Activated CD8-positive, alpha-beta memory T cell treated with anti-CD3 and anti-CD28 coated beads, Interleukin-2, amount 10 ng/mL, durations not matched to agents 7 days and 5 days (primary cell): ENCODE measurements at regions not wholly inside any gene's neighbourhood (a gene's known extent, or its start where the extent isn't known, plus 50 kb on each side); places are given as distances from the start of the nearest gene placed in this dataset.

Experiments used
- ATAC-seq: fragments of 150-1000 bp; cut with Tn5 transposase; one replicate; pipeline ENCODE4 v1.10.0; 2021; ENCODE audit warnings: moderate library complexity
- CTCF ChIA-PET: fragments of 350-600 bp; sonication (Branson Sonifier 250); formaldehyde crosslinking; loops from one replicate; lab custom pipeline; 2021; ENCODE audit warnings: antibody characterized with exemption; lab: Charles Lee
- DNase-seq: peaks from one replicate; pipeline ENCODE4 v3.0.0-alpha.2; 2020
- H3K27ac Mint-ChIP-seq: one replicate; pipeline ENCODE4 v1.8.0; 2021; ENCODE audit warnings: mild to moderate bottlenecking, mixed read lengths
- H3K27me3 Mint-ChIP-seq: one replicate; pipeline ENCODE4 v1.8.0; 2021; ENCODE audit warnings: mixed read lengths
- H3K36me3 Mint-ChIP-seq: one replicate; pipeline ENCODE4 v1.8.0; 2021; ENCODE audit warnings: mild to moderate bottlenecking, mixed read lengths
- H3K4me1 Mint-ChIP-seq: one replicate; pipeline ENCODE4 v1.8.0; 2021; ENCODE audit warnings: mixed read lengths
- H3K4me3 Mint-ChIP-seq: one replicate; pipeline ENCODE4 v1.8.0; 2021; ENCODE audit warnings: mild to moderate bottlenecking, moderate library complexity, mixed read lengths
- H3K9me3 Mint-ChIP-seq: one replicate; pipeline ENCODE4 v1.8.0; 2022; ENCODE audit warnings: low read depth, mixed read lengths

- Mint-ChIP-seq H3K27ac (no peak overlapping the region), H3K27me3 (no peaks in the 10 kb centered on the region)
- no peak for ATAC-seq
Observed at GRCh38 chr10:2679646-2680045, 387.7 kb upstream of the PFKP start.

GRCh38 chr10:2676455-2676854 lies 390.9 kb upstream of the PFKP start:
- CTCF ChIA-PET, result no interaction called here
- Mint-ChIP-seq H3K27ac (no peak overlapping the region), H3K36me3 (no peaks in the 10 kb centered on the region), H3K4me1 (no peaks in the 10 kb centered on the region), H3K9me3 (no peaks in the 10 kb centered on the region), H3K27me3 (no peaks in the 10 kb centered on the region), H3K4me3 (no peak overlapping the region)
- ATAC-seq (no peak), DNase-seq (no peak)

More at GRCh38 chr10:2679646-2680045, 387.7 kb upstream of the PFKP start:
- DNase-seq, result no peak
- no peaks in the 10 kb centered on the region for H3K36me3 Mint-ChIP-seq
- CTCF ChIA-PET, result no interaction called here
- no peaks in the 10 kb centered on the region for H3K9me3 Mint-ChIP-seq
- H3K4me1 Mint-ChIP-seq, result no peaks in the 10 kb centered on the region
- H3K4me3 Mint-ChIP-seq, result no peak overlapping the region

GRCh38 chr10:2674451-2674850 lies 392.9 kb upstream of the PFKP start:
- CTCF ChIA-PET, result no interaction called here
- ATAC-seq (no peak), DNase-seq (no peak)
- Mint-ChIP-seq H3K4me1 (no peaks in the 10 kb centered on the region), H3K27ac (no peak overlapping the region), H3K4me3 (no peak overlapping the region), H3K36me3 (no peaks in the 10 kb centered on the region), H3K27me3 (no peaks in the 10 kb centered on the region), H3K9me3 (no peaks in the 10 kb centered on the region)

- H3K4me3 Mint-ChIP-seq, result no peak overlapping the region
- no peak overlapping the region for H3K27ac Mint-ChIP-seq
- no peaks in the 10 kb centered on the region for H3K36me3 Mint-ChIP-seq
- no peaks in the 10 kb centered on the region for H3K9me3 Mint-ChIP-seq
- H3K27me3 Mint-ChIP-seq, result no peaks in the 10 kb centered on the region
- no peaks in the 10 kb centered on the region for H3K4me1 Mint-ChIP-seq
- CTCF ChIA-PET, result no interaction called here
- DNase-seq (no peak), ATAC-seq (no peak)
Observed at GRCh38 chr10:2670864-2671263, 396.5 kb upstream of the PFKP start.

- ATAC-seq (no peak), DNase-seq (no peak)
- H3K27me3 Mint-ChIP-seq, result no peaks in the 10 kb centered on the region
- no peaks in the 10 kb centered on the region for H3K9me3 Mint-ChIP-seq
- H3K4me1 Mint-ChIP-seq, result no peaks in the 10 kb centered on the region
- H3K4me3 Mint-ChIP-seq, result no peak overlapping the region
- no peaks in the 10 kb centered on the region for H3K36me3 Mint-ChIP-seq
- CTCF ChIA-PET, result no interaction called here
- H3K27ac Mint-ChIP-seq, result no peak overlapping the region
Observed at GRCh38 chr10:2665772-2666171, 401.6 kb upstream of the PFKP start.

- no peak for DNase-seq
- Mint-ChIP-seq H3K27me3 (no peaks in the 10 kb centered on the region), H3K27ac (no peak overlapping the region), H3K36me3 (no peaks in the 10 kb centered on the region), H3K4me1 (no peaks in the 10 kb centered on the region), H3K9me3 (no peaks in the 10 kb centered on the region), H3K4me3 (no peak overlapping the region)
- CTCF ChIA-PET, result no interaction called here
- no peak for ATAC-seq
Observed at GRCh38 chr10:2660276-2660675, 407.1 kb upstream of the PFKP start.

GRCh38 chr10:2659660-2660209 lies 407.6 kb upstream of the PFKP start:
- H3K4me3 Mint-ChIP-seq, result no peak overlapping the region
- CTCF ChIA-PET, result no interaction called here

GRCh38 chr10:2658780-2659179 lies 408.6 kb upstream of the PFKP start:
- Mint-ChIP-seq H3K27ac (no peak overlapping the region), H3K4me3 (no peak overlapping the region), H3K4me1 (no peaks in the 10 kb centered on the region), H3K9me3 (no peaks in the 10 kb centered on the region), H3K36me3 (no peaks in the 10 kb centered on the region), H3K27me3 (no peaks in the 10 kb centered on the region)
- CTCF ChIA-PET, result no interaction called here
- no peak for ATAC-seq
- no peak for DNase-seq

More at GRCh38 chr10:2659660-2660209, 407.6 kb upstream of the PFKP start:
- ATAC-seq (no peak), DNase-seq (no peak)
- no peaks in the 10 kb centered on the region for H3K9me3 Mint-ChIP-seq
- H3K27ac Mint-ChIP-seq, result no peak overlapping the region
- no peaks in the 10 kb centered on the region for H3K27me3 Mint-ChIP-seq
- H3K36me3 Mint-ChIP-seq, result no peaks in the 10 kb centered on the region
- H3K4me1 Mint-ChIP-seq, result no peaks in the 10 kb centered on the region

GRCh38 chr10:2650328-2650727 lies 417.0 kb upstream of the PFKP start:
- Mint-ChIP-seq H3K9me3 (no peaks in the 10 kb centered on the region), H3K36me3 (no peaks in the 10 kb centered on the region), H3K27me3 (no peaks in the 10 kb centered on the region), H3K4me3 (no peak overlapping the region), H3K27ac (no peak overlapping the region), H3K4me1 (no peaks in the 10 kb centered on the region)
- DNase-seq (no peak), ATAC-seq (no peak)
- CTCF ChIA-PET, result no interaction called here

GRCh38 chr10:2641028-2641427 lies 426.3 kb upstream of the PFKP start:
- H3K4me3 Mint-ChIP-seq, result no peak overlapping the region
- CTCF ChIA-PET, result no interaction called here
- no peaks in the 10 kb centered on the region for H3K36me3 Mint-ChIP-seq
- DNase-seq (no peak), ATAC-seq (no peak)
- no peaks in the 10 kb centered on the region for H3K4me1 Mint-ChIP-seq
- H3K27me3 Mint-ChIP-seq, result no peaks in the 10 kb centered on the region
- no peak overlapping the region for H3K27ac Mint-ChIP-seq
- H3K9me3 Mint-ChIP-seq, result peaks cover 2% of the 10 kb centered on the region

GRCh38 chr10:2633630-2634029 lies 433.7 kb upstream of the PFKP start:
- H3K36me3 Mint-ChIP-seq, result no peaks in the 10 kb centered on the region
- H3K4me1 Mint-ChIP-seq, result no peaks in the 10 kb centered on the region
- ATAC-seq (no peak), DNase-seq (no peak)
- peaks cover 1% of the 10 kb centered on the region for H3K9me3 Mint-ChIP-seq
- no peak overlapping the region for H3K4me3 Mint-ChIP-seq
- CTCF ChIA-PET, result no interaction called here
- H3K27ac Mint-ChIP-seq, result no peak overlapping the region
- H3K27me3 Mint-ChIP-seq, result no peaks in the 10 kb centered on the region

- Mint-ChIP-seq H3K4me3 (no peak overlapping the region), H3K27me3 (no peaks in the 10 kb centered on the region), H3K9me3 (peaks cover 1% of the 10 kb centered on the region), H3K36me3 (no peaks in the 10 kb centered on the region), H3K4me1 (no peaks in the 10 kb centered on the region), H3K27ac (no peak overlapping the region)
- ATAC-seq (no peak), DNase-seq (no peak)
- CTCF ChIA-PET, result no interaction called here
Observed at GRCh38 chr10:2631557-2632205, 435.7 kb upstream of the PFKP start.

GRCh38 chr10:2628705-2629104 lies 438.6 kb upstream of the PFKP start:
- Mint-ChIP-seq H3K27ac (no peak overlapping the region), H3K4me1 (no peaks in the 10 kb centered on the region), H3K36me3 (no peaks in the 10 kb centered on the region), H3K9me3 (peaks cover 1% of the 10 kb centered on the region), H3K4me3 (no peak overlapping the region), H3K27me3 (no peaks in the 10 kb centered on the region)
- DNase-seq (no peak), ATAC-seq (no peak)
- CTCF ChIA-PET, result no interaction called here

- H3K4me1 Mint-ChIP-seq, result no peaks in the 10 kb centered on the region
- H3K36me3 Mint-ChIP-seq, result no peaks in the 10 kb centered on the region
- H3K27ac Mint-ChIP-seq, result no peak overlapping the region
- no peaks in the 10 kb centered on the region for H3K27me3 Mint-ChIP-seq
- DNase-seq (no peak), ATAC-seq (no peak)
- CTCF ChIA-PET, result no interaction called here
- no peak overlapping the region for H3K4me3 Mint-ChIP-seq
- H3K9me3 Mint-ChIP-seq, result peaks cover 1% of the 10 kb centered on the region
Observed at GRCh38 chr10:2627969-2628368, 439.4 kb upstream of the PFKP start.
